ENCODE measurements at regions not wholly inside any gene's neighbourhood (a gene's known extent, or its start where the extent isn't known, plus 50 kb on each side); places are given as distances from the start of the nearest gene placed in this dataset.

GRCh38 chr14:51396222-51396815 is 156.3 kb downstream of the TMX1 start:
- H3K36me3 ChIP-seq (ENCODE audit: control insufficient read depth in 2 of 4, insufficient read depth in 4 of 4, low read length in 3 of 4) = no peaks in the 10 kb centered on the region
- no peak overlapping the region for H3K4me3 ChIP-seq (ENCODE audit: extremely low read depth in 1 of 4, insufficient read depth in 2 of 4, low read depth in 3 of 4, low read length in 4 of 4)
- no peaks in the 10 kb centered on the region for H4K20me1 ChIP-seq (replicated peaks in 1 of 2; ENCODE audit: control insufficient read depth in 1 of 2, insufficient read depth in 2 of 2, low read length in 2 of 2)
- no peak overlapping the region for H2BK12ac ChIP-seq (ENCODE audit: low read depth, low read length)
- DNase-seq (ENCODE audit: low read depth in 1 of 2, low spot score in 2 of 2) (no peak), FAIRE-seq (no peak)
- no peak overlapping the region for H3K56ac ChIP-seq (replicated peaks; ENCODE audit: insufficient read length, low read depth, low read length)
- no peak overlapping the region for H4K5ac ChIP-seq (ENCODE audit: insufficient read length, low read depth, low read length)
- no peak overlapping the region for H4K8ac ChIP-seq (ENCODE audit: extremely low read depth, insufficient read depth, low read length)
- H3K27me3 ChIP-seq (replicated peaks in 1 of 4; ENCODE audit: control insufficient read depth in 3 of 4, extremely low read depth in 1 of 4, insufficient read depth in 3 of 4, low read length in 3 of 4) = no peaks in the 10 kb centered on the region
- no peak overlapping the region for H4K91ac ChIP-seq (replicated peaks; ENCODE audit: insufficient read length, low read length)
- H3K27ac ChIP-seq (ENCODE audit: low read depth, low read length) = no peak overlapping the region
- no peak overlapping the region for H3K23ac ChIP-seq (ENCODE audit: insufficient read length)
- H3K23me2 ChIP-seq (ENCODE audit: low read depth, low read length) = 0 out of 2 replicates have a peak, but pooled peaks cover 2% of the 10 kb centered on the region
- H2AFZ ChIP-seq (ENCODE audit: low read length) = no peak overlapping the region
- no peak overlapping the region for H3K4me2 ChIP-seq (ENCODE audit: insufficient read depth in 1 of 2, low read depth in 2 of 2, low read length in 2 of 2)
- H2BK120ac ChIP-seq (replicated peaks; ENCODE audit: low read depth, low read length) = no peak overlapping the region
- ChIA-PET CTCF (ENCODE audit: partially characterized antibody) (interaction anchor here (0.9 kb wide), 2 partner anchors 10 to 13 kb away, joined by 3 to 4 read pairs; no protein-coding TSS in a partner anchor), POLR2A (ENCODE audit: partially characterized antibody) (no interaction called here)
- no peaks in the 10 kb centered on the region for H3K9me3 ChIP-seq (ENCODE audit: insufficient read depth in 2 of 2, low read depth in 1 of 2, low read length in 1 of 2)
- 89% methylated on average over 11 of the region's 11 CpGs; no CpG with 5 or more reads in 1 of the 2 experiments for WGBS, 2 experiments (ENCODE audit: extremely low coverage in 1 of 2, insufficient coverage in 1 of 2, insufficient read length in 1 of 2, insufficient replicate concordance in 2 of 2, low coverage in 1 of 2, low lambda C conversion rate in 2 of 2, missing lambda C conversion rate in 1 of 2)
- H3K79me2 ChIP-seq (ENCODE audit: control insufficient read depth in 1 of 2, insufficient read depth in 2 of 2, low read length in 2 of 2) = no peaks in the 10 kb centered on the region
- no peak overlapping the region for H3K18ac ChIP-seq (ENCODE audit: extremely low read depth, low read length)
- H3K9ac ChIP-seq (replicated peaks in 1 of 4; ENCODE audit: extremely low read depth in 1 of 4, low read depth in 3 of 4, low read length in 3 of 4) = no peak overlapping the region
- H2AK5ac ChIP-seq (ENCODE audit: low read depth, low read length) = no peak overlapping the region
- H2BK20ac ChIP-seq (ENCODE audit: low read length) = no peak overlapping the region
- H3K4me1 ChIP-seq (replicated peaks in 1 of 4; ENCODE audit: control insufficient read depth in 3 of 4, insufficient read depth in 4 of 4, low read length in 3 of 4) = peaks cover 0 to 8% (median 3%) of the 10 kb centered on the region in 4 experiments; a peak in 4 of 7 replicates
- H3K4ac ChIP-seq (replicated peaks; ENCODE audit: insufficient read length, low read depth, low read length) = no peak overlapping the region
- no peak overlapping the region for H3K14ac ChIP-seq (ENCODE audit: insufficient read length)
- H3K79me1 ChIP-seq (ENCODE audit: low read depth, low read length) = no peaks in the 10 kb centered on the region
- H2BK5ac ChIP-seq (ENCODE audit: low read depth, low read length) = no peak overlapping the region
- H2BK15ac ChIP-seq (ENCODE audit: low read length) = no peak overlapping the region
- TF ChIP-seq CTCF (IDR thresholded peaks at IDR 0.05; ENCODE audit: control extremely low read depth in 1 of 3, insufficient read depth in 1 of 3, low read depth in 1 of 3, low read length in 3 of 3) = no peak
- no peak for TF ChIP-seq ATF3 (IDR thresholded peaks at IDR 0.05; ENCODE audit: insufficient read depth, low read depth, low read length)
- TF ChIP-seq FOSL1 (IDR thresholded peaks at IDR 0.05; ENCODE audit: insufficient read depth, low read depth, low read length) = no peak
- no peak for TF ChIP-seq MAFK (IDR thresholded peaks at IDR 0.05; ENCODE audit: low read depth, low read length)
- no peak for TF ChIP-seq CBX5 (IDR thresholded peaks at IDR 0.05; ENCODE audit: low read depth, low read length)
- no peak for TF ChIP-seq JUN (IDR thresholded peaks at IDR 0.05; ENCODE audit: low read depth, low read length)
- no peak for TF ChIP-seq CTBP2 (IDR thresholded peaks at IDR 0.05; ENCODE audit: borderline replicate concordance, insufficient read depth, insufficient read length, low read length)
- TF ChIP-seq SAP30 (IDR thresholded peaks at IDR 0.05; ENCODE audit: insufficient read depth, insufficient replicate concordance, low read length) = no peak
- no peak for TF ChIP-seq POLR2AphosphoS5 (IDR thresholded peaks at IDR 0.05; ENCODE audit: low read depth, low read length)
- no peak for TF ChIP-seq SUZ12 (IDR thresholded peaks at IDR 0.05; ENCODE audit: low read length)

Measured in H1 (cell line).